ENCODE measurements at regions not wholly inside any gene's neighbourhood (a gene's known extent, or its start where the extent isn't known, plus 50 kb on each side); places are given as distances from the start of the nearest gene placed in this dataset.
"Not testable (repeated sequence)": the region's sequence is repeated elsewhere in the genome, so short reads cannot be mapped to it uniquely, and the experiment has no call there.

GRCh38 chr1:24268555-24268954, 50.6 kb upstream of the GRHL3 start:
- not testable (repeated sequence) for H3K4me3 ChIP-seq (ENCODE audit: insufficient read depth, low read depth, low read length); DNase-seq; H3K36me3 ChIP-seq (replicated peaks; ENCODE audit: control insufficient read depth, insufficient read depth, low read length); H3K27me3 ChIP-seq (ENCODE audit: control insufficient read depth, insufficient read depth, low read length)

GRCh38 chr1:24266998-24267397, 52.2 kb upstream of the GRHL3 start:
- DNase-seq: no peak
- H3K27me3 ChIP-seq (ENCODE audit: control insufficient read depth, insufficient read depth, low read length): no peaks in the 10 kb centered on the region; the same call in 1 of the 2 replicates
- no peak overlapping the region for H3K4me3 ChIP-seq (ENCODE audit: insufficient read depth, low read depth, low read length)
- no peaks in the 10 kb centered on the region for H3K36me3 ChIP-seq (replicated peaks; ENCODE audit: control insufficient read depth, insufficient read depth, low read length)

GRCh38 chr1:24266398-24266941, 52.7 kb upstream of the GRHL3 start:
- Histone ChIP-seq H3K36me3 (replicated peaks; ENCODE audit: control insufficient read depth, insufficient read depth, low read length) (no peaks in the 10 kb centered on the region), H3K4me3 (ENCODE audit: insufficient read depth, low read depth, low read length) (no peak overlapping the region), H3K27me3 (ENCODE audit: control insufficient read depth, insufficient read depth, low read length) (no peaks in the 10 kb centered on the region; the same call in 1 of the 2 replicates)
- DNase-seq: no peak

DNA sequence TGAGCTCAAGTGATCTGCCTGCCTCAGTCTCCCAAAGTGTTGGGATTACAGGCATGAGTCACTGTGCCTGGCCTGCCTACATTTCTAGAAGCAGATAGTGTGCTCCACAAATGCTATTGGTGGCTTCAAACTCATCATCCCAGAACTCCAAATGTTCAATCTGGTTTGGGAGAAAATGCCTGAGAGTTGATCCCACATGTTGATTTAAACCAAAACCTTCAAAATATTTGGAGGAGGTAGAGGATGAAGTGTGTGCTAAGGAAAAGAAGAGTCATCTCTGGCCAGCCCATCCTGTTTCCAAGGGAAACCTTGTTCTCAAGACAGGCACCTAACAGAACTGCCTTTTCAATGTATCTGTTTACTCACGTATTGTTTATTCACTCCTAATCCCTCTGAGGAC, 55.4 kb upstream of the GRHL3 start:
- no peak overlapping the region for H3K4me3 ChIP-seq (ENCODE audit: insufficient read depth, low read depth, low read length)
- no peaks in the 10 kb centered on the region for H3K36me3 ChIP-seq (replicated peaks; ENCODE audit: control insufficient read depth, insufficient read depth, low read length)
- no peak for DNase-seq
- no peaks in the 10 kb centered on the region; the same call in 1 of the 2 replicates for H3K27me3 ChIP-seq (ENCODE audit: control insufficient read depth, insufficient read depth, low read length)

- DNase-seq: no peak
- no peaks in the 10 kb centered on the region; the same call in 1 of the 2 replicates for H3K27me3 ChIP-seq (ENCODE audit: control insufficient read depth, insufficient read depth, low read length)
- H3K4me3 ChIP-seq (ENCODE audit: insufficient read depth, low read depth, low read length): no peak overlapping the region
- no peaks in the 10 kb centered on the region for H3K36me3 ChIP-seq (replicated peaks; ENCODE audit: control insufficient read depth, insufficient read depth, low read length)
Measured at GRCh38 chr1:24263211-24263610, 55.9 kb upstream of the GRHL3 start.

GRCh38 chr1:24261977-24262376, 57.2 kb upstream of the GRHL3 start:
- no peak for DNase-seq
- Histone ChIP-seq H3K4me3 (ENCODE audit: insufficient read depth, low read depth, low read length) (no peak overlapping the region), H3K27me3 (ENCODE audit: control insufficient read depth, insufficient read depth, low read length) (no peaks in the 10 kb centered on the region; the same call in 1 of the 2 replicates), H3K36me3 (replicated peaks; ENCODE audit: control insufficient read depth, insufficient read depth, low read length) (no peaks in the 10 kb centered on the region)

GRCh38 chr1:24258735-24259424, 60.3 kb upstream of the GRHL3 start:
- H3K36me3 ChIP-seq (replicated peaks; ENCODE audit: control insufficient read depth, insufficient read depth, low read length): no peaks in the 10 kb centered on the region
- no peaks in the 10 kb centered on the region for H3K27me3 ChIP-seq (ENCODE audit: control insufficient read depth, insufficient read depth, low read length)
- no peak for DNase-seq
- H3K4me3 ChIP-seq (ENCODE audit: insufficient read depth, low read depth, low read length): no peak overlapping the region

DNA sequence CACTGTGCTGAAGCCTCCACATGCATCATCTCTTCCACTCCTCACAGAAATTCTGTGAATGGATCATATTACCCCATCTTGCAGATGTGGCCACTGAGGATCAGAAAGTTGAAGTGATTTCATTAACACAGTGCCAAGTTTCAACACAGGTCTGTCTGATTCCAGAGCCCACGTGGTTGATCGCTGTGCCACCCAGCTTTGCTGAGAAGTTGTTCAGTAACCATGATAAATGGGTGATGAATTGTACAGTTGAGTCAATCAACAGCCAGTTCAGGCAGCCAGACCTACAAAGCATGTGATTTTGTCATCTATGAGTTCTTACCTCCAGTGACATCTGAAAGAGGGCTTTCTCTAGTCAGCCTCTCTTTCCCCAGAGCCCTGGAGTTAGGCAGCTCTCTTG, 61.8 kb upstream of the GRHL3 start:
- Histone ChIP-seq H3K4me3 (ENCODE audit: insufficient read depth, low read depth, low read length) (no peak overlapping the region), H3K36me3 (replicated peaks; ENCODE audit: control insufficient read depth, insufficient read depth, low read length) (no peaks in the 10 kb centered on the region), H3K27me3 (ENCODE audit: control insufficient read depth, insufficient read depth, low read length) (no peaks in the 10 kb centered on the region)
- DNase-seq: no peak

- no peak overlapping the region for H3K4me3 ChIP-seq (ENCODE audit: insufficient read depth, low read depth, low read length)
- no peaks in the 10 kb centered on the region for H3K27me3 ChIP-seq (ENCODE audit: control insufficient read depth, insufficient read depth, low read length)
Measured at GRCh38 chr1:24256687-24257086, 62.5 kb upstream of the GRHL3 start.

GRCh38 chr1:24255226-24255625, 63.9 kb upstream of the GRHL3 start:
- Histone ChIP-seq H3K27me3 (ENCODE audit: control insufficient read depth, insufficient read depth, low read length) (no peaks in the 10 kb centered on the region), H3K36me3 (replicated peaks; ENCODE audit: control insufficient read depth, insufficient read depth, low read length) (no peaks in the 10 kb centered on the region), H3K4me3 (ENCODE audit: insufficient read depth, low read depth, low read length) (no peak overlapping the region)
- DNase-seq: no peak

More at GRCh38 chr1:24256687-24257086, 62.5 kb upstream of the GRHL3 start:
- DNase-seq: no peak
- no peaks in the 10 kb centered on the region for H3K36me3 ChIP-seq (replicated peaks; ENCODE audit: control insufficient read depth, insufficient read depth, low read length)

DNA sequence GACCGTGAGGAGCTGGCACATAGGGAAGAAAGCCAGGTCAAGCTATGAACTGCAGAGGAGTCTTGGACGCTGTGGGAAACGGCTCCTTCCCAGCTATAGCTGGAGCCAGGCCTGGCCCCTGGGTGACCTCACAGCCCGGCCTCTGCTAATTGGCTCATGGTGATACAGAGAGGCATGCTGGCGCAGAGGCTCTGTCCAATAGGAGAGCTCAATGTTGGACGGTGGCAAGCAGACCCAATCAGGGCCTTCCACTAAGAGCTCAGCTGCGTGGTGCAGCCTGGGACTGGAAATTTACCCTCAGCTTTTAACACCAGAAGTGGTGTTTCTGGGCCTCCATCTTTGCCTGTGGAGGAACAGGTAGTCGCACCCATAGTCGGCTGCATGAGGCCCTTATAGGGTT, 64.4 kb upstream of the GRHL3 start:
- Histone ChIP-seq H3K27me3 (ENCODE audit: control insufficient read depth, insufficient read depth, low read length) (no peaks in the 10 kb centered on the region), H3K4me3 (ENCODE audit: insufficient read depth, low read depth, low read length) (no peak overlapping the region), H3K36me3 (replicated peaks; ENCODE audit: control insufficient read depth, insufficient read depth, low read length) (no peaks in the 10 kb centered on the region)
- no peak for DNase-seq

- DNase-seq: peak; percentile 74
- H3K36me3 ChIP-seq (replicated peaks; ENCODE audit: control insufficient read depth, insufficient read depth, low read length): no peaks in the 10 kb centered on the region
- H3K27me3 ChIP-seq (ENCODE audit: control insufficient read depth, insufficient read depth, low read length): no peaks in the 10 kb centered on the region
- H3K4me3 ChIP-seq (ENCODE audit: insufficient read depth, low read depth, low read length): no peak overlapping the region
Measured at GRCh38 chr1:24253571-24253970, 65.6 kb upstream of the GRHL3 start.

DNA sequence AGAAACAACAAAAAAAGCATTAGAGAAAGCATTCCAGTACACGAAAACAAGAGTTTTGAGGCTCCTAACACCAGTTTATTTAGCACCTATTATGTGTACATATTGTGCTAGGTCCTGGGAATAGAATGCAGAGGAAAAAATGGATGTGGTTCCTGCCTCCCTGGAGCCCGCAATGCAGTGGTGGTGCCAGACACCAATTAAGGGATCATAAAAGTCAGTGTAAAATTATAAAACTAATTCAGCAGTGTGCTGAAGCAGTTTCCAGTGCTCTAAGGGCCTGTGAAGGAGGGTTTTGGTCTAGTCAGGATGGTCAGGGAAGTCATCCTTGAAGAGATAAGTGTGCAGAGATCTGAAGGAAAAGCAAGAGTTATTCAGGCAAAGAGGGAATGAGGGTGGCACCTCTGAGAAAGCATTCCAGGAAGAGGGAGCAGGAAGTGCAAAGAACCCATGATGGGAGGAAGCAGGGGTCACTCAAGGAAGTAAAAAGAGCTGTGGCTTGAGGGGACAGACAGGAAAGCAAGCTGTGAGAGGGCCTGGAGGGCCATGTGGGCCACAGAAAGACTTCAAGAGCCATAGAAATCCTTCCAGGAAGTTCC, 65.2 kb upstream of the IFNLR1 start:
- DNase-seq: no peak
- H3K36me3 ChIP-seq (replicated peaks; ENCODE audit: control insufficient read depth, insufficient read depth, low read length): no peaks in the 10 kb centered on the region
- H3K27me3 ChIP-seq (ENCODE audit: control insufficient read depth, insufficient read depth, low read length): no peaks in the 10 kb centered on the region
- H3K4me3 ChIP-seq (ENCODE audit: insufficient read depth, low read depth, low read length): no peak overlapping the region

- H3K4me3 ChIP-seq (ENCODE audit: insufficient read depth, low read depth, low read length): no peak overlapping the region
- H3K36me3 ChIP-seq (replicated peaks; ENCODE audit: control insufficient read depth, insufficient read depth, low read length): no peaks in the 10 kb centered on the region
- DNase-seq: no peak
- no peaks in the 10 kb centered on the region for H3K27me3 ChIP-seq (ENCODE audit: control insufficient read depth, insufficient read depth, low read length)
Measured at GRCh38 chr1:24251501-24251900, 64.4 kb upstream of the IFNLR1 start.

- Histone ChIP-seq H3K36me3 (replicated peaks; ENCODE audit: control insufficient read depth, insufficient read depth, low read length) (no peaks in the 10 kb centered on the region), H3K27me3 (ENCODE audit: control insufficient read depth, insufficient read depth, low read length) (no peaks in the 10 kb centered on the region), H3K4me3 (ENCODE audit: insufficient read depth, low read depth, low read length) (no peak overlapping the region)
- DNase-seq: no peak
Measured at GRCh38 chr1:24250791-24251190, 63.7 kb upstream of the IFNLR1 start.

All from H7 (cell line).